GM19023 (cell line): ENCODE measurements at regions not wholly inside any gene's neighbourhood (a gene's known extent, or its start where the extent isn't known, plus 50 kb on each side); places are given as distances from the start of the nearest gene placed in this dataset.
"Not testable (repeated sequence)": the region's sequence is repeated elsewhere in the genome, so short reads cannot be mapped to it uniquely, and the experiment has no call there.

ENCODE experiments used
- ATAC-seq: cut with Tn5 transposase; IDR thresholded peaks from one replicate; pipeline ENCODE4 v1.9.1; 2021; ENCODE audit warnings: mild to moderate bottlenecking, moderate library complexity; ENCODE audit not compliant: unreplicated experiment

DNA sequence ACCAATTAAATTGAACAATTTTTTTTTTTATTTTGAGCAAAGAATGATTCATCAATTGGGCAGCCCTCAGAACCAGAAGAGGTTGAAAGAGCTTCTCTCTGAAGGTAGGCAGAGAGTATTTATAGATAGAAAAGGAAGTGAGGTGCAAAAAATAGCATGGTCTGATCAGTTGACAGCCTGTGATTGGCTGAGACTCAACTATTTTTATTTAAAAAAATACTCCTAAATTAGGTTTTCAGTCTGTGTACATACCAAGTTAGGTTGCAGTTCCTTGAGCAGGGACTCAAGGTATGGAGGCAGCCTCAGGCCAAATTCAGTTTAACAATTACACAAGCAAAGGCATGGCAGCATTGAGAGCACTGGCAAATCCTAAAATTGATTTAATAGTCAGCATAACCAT, 1074.7 kb downstream of the SORCS1 start:
- no peak for ATAC-seq

DNA sequence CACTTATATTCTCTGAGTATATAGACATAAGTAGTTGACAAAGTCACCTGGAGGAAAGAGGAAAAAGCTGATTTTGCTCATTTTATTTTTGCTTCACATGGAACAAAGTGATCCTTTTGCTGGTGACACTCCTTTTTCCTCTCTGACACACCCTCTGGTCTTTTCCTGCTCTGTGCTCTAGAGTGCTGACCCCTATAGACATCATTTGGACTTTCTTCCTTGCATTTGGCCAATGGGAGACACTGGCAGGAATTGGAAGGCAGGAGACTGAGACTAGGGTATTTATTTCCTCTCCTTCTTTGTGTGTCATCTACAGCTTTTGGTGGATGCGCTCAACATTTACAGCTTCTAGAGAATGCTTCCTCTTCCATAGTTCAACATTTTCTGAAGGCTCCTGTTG, 1078.1 kb downstream of the SORCS1 start:
- no peak for ATAC-seq

DNA sequence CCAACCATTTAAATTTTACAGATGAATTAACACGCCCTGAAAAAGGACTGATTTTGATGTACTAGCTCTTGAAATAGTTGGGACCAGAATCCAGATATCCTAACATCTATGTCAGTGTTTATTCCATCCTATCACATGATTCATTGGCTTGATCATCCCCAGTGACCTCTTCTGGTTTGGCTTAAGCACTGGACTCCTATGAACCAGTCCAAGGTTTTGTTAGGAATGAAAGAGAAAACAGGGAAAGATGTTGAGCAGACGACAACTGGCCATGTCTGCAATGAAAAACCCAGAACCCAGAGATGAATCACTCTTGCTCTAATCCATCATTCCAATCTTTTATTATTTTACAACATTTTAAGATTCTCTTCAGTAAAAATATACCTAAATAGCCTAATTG, 1080.9 kb downstream of the SORCS1 start:
- no peak for ATAC-seq

DNA sequence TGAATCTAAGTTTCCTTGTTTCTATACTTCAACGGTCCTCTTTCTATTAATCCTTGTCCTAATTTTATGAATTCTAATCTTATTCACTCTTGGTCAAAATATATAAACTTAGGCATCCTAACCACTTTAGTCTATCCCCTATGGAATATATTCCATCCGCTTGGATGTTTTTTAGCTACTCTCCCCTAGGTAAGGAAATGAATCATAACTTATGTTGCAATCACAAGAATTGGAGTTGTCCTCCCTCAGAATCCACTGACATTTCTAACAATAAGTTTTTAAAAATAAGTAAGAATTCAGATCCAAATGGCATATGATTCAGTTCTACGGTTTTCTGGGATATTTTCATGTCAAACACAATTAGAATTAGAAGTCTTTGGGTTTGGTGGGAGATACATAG, 1081.6 kb downstream of the SORCS1 start:
- ATAC-seq: no peak

DNA sequence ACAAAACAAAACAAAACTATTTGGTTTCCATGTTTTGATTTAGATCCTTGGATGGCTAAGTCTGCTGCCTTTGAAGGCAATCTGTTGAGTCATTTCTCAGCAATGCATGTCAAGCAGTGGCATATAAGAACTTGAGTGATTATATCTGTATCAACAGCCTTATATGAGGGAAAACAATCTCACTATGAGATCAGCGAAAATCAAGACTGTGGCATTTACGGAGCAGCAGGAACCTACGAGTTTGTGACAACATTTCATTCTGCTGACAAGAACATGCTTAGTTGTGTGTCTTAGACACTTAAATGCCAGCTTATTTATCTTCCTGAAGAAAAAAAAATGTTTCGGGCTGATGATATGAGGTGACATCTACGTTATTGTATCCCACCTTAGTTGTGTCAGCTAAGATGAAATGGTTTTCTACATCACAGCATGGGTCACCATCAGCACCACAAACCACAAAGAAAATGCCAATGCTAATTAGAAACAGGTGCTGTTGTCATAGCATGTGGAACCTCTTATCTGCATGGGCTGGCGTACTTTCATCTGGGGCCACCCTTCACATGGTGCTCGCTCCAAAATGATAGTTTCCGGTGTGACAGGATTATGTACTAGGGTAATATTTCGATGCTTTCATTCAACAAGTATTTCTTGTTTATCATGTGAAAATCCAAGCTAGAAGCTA, 1085.5 kb downstream of the SORCS1 start:
- no peak for ATAC-seq

DNA sequence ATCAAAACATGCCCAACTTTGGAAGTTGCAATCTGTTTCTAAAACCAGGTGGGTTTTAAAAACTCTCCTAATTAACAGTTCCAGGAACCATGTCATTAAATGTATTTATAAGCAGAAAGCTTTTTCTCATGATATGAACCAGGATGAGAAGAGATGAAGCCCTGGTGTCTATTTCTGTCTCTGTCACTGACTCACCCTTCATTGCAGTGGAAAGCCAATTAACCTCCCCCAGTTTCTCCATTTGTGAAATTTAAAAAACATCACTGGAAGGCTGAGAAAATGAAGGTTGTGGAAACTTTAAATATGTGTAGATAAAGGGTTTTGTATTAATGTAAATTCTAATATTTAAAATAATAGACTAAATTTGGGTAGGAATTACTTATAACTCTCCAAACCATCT, 1088.0 kb downstream of the SORCS1 start:
- no peak for ATAC-seq

DNA sequence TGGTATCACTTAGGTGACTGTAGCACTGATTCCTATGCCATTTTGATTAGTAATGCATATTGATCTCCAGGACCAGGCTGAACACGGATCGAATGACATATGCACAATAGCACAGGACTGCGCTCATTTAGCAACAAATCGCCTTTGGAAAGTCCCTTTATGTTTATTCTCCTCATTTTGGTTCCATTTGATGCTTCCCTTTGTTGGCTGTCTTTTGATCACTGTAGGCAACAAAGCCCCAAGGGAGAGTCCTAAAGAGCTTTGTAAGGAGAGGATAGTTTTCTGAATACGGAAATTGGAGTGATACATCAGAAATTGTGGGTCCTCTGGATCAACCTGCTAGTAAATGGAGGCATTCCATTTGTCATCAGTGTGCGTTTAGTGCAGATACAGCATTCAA, 1111.4 kb downstream of the SORCS1 start:
- no peak for ATAC-seq

DNA sequence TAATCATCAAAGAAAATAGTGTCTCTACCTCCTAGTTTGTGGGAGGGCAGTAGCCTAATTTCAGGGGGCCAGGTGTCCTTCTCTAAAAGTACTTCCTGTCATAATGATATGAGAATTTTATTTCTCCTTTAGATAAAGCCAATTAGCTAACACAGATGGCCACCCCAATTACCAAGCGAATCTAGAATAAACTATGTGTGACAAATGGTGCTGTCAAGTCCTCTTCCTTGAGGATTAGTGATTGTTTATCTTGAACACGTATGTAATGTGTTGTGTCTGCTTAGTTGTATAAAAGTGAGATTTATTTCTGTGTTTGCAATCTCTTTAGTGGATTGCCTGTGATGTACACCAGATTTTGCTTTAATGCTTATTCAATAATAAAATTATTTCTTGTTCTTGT, 1120.0 kb downstream of the SORCS1 start:
- no peak for ATAC-seq

DNA sequence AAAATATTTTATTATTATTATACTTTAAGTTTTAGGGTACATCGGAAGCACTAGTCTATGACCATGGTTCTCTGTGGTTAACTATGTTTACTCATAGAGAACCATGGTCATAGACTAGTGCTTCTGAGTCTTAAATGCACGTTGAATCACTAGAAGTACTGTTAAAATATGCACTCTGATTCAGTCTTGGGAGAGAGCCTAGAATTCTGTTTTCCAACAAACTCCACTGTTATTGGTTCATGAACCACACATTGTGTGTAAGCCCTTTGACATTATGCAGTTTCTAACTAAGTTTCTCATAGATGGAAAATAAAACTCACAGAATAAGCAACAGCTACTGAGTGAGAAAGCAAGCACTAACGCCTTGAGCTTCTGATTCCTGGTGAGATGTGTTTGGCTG, 1120.6 kb downstream of the SORCS1 start:
- ATAC-seq: no peak

DNA sequence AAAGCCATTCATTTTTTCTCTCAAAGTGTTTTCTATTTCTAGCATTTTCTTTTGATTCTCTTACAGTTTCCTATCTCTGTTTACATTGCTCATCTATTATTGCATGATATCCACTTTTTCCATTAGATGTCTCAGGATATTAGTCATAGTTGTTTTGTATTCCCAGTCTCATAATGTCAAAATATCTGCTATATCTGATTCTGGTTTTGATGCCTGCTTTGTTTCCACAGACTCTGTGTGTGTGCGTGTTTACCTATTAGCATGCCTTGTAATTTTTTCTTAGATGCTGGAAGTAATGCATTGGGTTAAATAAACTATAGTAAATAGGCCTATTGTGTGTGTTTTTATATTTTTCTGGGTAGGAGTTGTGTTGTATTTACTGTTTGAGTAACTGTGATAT, 1126.3 kb downstream of the SORCS1 start:
- no peak for ATAC-seq

DNA sequence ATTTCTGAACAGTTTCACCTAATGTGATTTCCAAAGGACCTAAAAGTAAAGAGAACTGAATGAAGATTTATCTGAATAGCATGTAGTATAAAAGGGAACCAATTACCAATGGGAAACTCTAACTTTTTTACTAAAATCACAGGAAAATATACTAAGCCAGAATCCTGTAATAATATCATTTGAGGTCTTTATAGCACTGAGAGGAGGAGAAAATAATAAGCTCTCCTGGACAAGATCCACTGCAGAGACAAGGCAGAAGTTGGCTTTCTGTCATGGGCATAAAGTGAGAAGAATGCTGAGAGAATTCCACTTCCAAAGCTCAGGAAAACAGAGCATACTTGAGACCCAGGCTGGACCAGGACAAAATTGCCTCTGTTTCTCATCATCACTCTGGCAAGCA, 1131.4 kb downstream of the SORCS1 start:
- ATAC-seq: no peak

DNA sequence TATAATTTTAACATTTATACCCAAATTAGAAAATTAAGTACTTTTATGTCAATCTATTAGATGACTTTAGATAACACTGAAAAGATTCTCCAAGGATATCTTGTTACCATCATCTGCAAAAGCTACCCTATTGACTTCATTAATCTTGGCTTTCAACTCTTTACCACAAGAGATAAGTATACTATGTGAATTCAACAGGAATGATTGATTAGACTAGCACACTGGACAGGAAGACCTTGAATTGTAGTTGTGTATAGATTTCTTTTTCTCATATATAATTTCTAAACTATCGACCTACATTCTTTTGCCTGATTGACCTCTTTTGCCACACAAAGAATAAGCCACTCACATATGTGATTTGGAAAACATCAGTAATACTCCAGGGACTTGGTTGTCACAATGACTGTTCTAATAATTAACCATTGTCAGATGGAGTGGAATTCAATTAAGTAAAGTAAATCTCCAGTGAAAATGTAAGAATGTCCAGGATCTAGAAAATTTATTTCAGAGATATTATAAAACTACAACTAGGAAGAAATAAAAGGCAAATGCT, 1132.0 kb downstream of the SORCS1 start:
- ATAC-seq: no peak

DNA sequence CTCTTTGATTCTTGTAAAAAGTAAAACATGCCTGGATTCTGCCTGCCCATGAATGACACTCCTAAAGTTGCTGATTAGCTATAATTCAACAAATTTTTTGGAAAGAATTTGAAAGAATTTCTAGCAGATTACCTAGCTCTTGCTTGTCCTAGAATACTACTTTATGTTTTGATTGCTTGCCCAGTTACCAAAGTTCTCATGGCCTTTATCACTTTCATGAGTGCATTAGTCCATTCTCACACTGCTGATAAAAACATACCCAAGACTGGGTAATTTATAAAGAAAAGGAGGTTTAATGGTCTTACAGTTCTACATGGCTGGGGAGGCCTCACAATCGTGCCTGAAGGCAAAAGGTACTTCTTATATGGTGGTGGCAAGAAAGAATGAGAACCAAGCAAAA, 1137.3 kb downstream of the SORCS1 start:
- ATAC-seq: no peak

DNA sequence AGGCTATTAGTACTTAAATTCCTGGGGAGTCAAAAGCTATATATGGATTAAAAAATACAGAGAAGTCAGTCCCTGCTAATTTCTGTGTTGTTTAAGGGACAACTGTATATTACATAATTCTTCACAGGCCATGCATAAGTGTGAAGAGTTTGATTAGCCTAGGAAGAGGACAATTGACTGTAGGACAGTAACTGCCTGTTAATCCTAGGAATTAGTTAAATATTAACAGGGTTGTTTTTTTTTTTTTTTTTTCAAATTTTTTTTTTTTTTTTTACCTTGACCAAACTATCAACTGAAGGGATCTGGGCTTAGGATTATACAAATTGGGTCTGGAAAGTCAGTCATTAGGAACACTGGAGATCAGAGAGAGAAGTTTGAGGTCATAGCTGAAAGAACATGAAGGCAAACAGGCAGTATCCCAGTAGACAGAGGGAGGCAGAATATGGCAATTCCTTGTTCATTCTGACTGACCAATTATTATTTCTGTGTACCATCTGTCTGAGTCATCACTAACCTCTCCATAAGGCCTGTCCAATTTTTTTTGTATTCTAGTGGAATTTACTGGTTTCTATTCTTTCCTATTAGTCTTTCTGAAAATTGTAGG, 1139.2 kb downstream of the SORCS1 start:
- no peak for ATAC-seq

DNA sequence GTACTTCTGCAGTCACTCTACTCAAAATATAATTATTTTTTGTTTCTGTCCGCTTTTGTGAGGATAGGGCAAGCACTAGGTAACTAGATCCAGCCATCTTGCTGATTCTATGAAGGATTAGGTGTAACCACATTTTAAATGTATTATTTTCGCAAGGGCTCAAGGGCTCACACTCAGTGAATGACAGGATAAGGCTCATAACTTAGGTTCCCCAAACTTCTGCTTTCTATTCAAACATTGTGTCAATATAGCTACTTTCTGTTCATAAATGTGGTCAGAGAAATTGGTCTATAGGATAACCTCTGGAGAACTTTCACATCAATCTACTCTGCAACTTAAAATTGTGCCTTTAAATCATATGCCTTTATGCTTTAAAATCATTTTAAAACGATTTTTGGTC, 1141.2 kb downstream of the SORCS1 start:
- ATAC-seq: no peak

DNA sequence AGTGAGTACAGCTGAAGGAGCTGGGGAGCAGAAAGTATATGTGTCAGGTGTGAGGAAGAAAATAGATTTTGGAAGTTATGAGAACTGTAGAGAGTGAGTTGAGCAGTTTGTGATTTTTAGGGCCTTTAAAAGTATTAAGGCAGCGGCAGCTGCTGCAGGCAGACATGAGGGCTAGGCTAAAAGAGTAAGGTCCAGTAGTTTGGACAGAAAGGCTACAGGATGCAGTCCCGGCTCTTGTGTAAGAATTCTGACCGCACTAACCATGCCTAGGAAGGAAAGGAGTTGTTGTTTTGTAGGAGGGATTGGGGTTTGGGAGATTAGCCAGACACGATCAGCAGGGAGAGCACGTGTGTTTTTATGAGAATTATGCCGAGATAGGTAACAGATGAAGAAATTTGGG, 1144.9 kb downstream of the SORCS1 start:
- not testable (repeated sequence) for ATAC-seq

DNA sequence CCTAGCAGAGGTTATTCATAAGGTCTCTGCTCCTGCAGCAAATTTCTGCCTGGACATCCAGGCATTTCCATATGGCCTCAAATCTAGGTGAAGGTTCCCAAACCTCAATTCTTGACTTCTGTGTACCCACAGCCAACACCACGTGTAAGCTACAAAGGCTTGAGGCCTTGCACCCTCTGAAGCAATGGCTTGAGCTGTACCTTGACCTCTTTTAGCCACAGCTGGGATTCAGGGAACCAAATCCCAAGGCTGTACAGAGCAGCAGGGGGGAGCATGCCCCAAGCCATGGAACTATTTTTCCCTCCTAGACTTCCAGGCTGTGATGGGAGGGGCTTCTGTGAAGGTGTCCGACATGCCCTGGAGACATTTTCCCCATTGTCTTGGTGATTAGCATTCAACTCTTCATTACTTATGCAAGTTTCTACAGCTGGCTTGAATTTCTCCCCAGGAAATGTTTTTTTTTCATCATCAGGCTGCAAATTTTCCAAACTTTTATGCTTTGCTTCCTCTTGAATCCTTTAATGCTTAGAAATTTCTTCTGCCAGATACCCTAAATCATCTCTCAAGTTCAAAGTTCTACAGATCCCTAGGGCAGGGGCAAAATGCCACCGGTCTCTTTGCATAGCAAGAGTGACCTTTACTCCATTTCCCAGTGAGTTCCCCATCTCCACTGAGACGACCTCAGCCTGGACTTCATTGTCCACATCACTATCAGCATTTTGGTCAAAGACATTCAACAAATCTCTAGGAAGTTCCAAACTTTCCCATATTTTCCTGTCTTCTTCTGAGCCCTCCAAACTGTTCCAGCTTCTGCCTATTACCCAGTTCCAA, 1148.9 kb downstream of the SORCS1 start:
- ATAC-seq: not testable (repeated sequence)

DNA sequence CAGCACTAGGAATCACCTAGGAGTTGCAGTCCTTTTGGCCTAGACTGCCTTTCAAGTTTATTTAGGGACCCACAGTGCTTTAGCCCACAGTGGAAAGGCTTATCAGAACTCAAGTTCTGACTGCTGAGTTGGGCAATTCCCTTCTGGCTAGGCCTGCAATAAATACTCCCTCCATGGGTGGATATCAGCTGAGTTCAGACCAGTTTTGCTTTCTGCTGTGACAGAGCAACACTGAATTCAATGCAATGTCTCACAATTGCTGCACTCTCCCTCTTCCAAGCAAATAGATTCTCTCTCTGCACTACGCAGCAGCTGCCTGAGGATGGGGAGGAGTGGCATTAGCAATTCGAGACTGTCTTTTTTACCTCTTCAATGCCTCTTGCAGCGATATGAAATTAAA, 1153.3 kb downstream of the SORCS1 start:
- ATAC-seq: no peak

DNA sequence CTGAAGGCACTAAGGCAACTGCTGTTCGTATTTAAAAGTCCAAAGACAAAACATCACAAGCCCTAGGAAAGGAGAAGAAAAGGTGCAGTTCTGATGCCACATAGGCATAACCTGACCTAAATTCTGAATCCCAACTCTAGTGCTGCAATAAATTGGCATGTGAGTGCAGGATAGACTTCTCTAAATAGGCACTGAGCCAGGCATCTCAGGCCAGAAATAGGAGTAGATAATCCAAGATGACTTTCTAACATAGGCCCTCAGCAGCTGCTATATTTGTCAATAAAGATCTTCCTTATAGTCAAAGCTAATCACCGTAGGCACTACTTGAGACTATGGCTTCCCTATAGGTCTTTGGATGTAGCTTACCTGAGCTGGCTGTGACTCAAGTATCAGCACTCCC, 1163.8 kb downstream of the SORCS1 start:
- ATAC-seq: no peak

DNA sequence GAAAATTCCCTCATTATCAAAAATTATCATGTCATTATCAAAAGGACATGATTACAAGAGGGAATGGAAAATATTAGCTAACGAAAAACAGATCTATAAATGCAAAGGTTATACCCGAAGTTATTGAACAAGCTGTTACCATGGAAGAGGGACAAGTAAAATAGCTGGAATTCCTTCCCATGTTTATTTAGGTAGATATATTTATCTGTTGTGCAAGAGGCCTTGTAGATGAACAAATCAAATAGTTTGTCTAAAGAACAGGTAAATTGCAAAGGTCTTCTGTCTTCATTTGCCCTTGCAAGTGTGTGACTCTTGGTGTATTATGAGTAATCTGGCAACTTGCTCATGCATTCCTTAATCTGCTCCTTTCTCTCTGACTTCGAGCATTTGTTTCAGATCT, 1170.9 kb downstream of the SORCS1 start:
- ATAC-seq: no peak

DNA sequence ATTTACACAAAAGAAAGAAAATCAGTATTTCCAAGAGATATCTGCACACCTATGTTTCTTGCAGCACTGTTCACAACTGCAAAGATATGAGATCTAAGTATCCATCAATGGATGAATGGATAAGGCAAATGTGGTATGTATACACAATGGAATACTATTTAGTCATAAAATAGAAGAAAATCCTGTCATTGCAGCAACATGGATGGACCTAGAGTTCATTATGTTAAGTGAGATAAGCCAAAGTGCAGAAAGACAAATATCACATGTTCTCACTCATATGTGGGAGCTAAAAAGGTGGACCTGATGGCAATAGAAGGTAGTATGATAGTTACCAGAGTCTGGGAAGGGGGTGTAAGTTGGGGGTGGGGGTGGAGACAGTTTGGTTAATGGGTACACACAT, 1171.6 kb downstream of the SORCS1 start:
- no peak for ATAC-seq

DNA sequence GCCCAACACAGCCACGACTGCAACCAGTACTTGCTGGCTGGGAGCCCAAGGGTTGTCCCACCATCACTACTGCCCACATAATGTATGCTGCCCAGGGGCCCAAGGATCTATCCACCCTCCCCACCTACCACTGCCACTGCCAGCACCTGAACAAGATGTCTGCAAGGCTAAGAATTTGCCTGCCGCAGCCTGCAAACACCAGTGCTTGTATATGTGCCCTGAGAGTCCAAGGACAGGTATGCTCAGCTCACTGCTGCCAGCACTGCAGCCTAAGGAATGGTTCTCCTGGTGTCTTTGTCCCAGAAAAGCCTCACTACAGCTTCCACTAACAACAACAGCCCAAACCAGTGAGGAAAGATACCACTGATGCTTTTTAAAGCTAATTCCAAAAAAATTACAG, 1174.0 kb downstream of the SORCS1 start:
- ATAC-seq: no peak
